ENCODE measurements at regions not wholly inside any gene's neighbourhood (a gene's known extent, or its start where the extent isn't known, plus 50 kb on each side); places are given as distances from the start of the nearest gene placed in this dataset.

GRCh38 chr6:43913375-43914271 lies 143.6 kb downstream of the VEGFA start:
- TF ChIP-seq TAF1 (IDR thresholded peaks at IDR 0.05; ENCODE audit: borderline replicate concordance, insufficient read depth, low read length) = no peak
- TF ChIP-seq REST (IDR thresholded peaks at IDR 0.05; ENCODE audit: insufficient read depth in 1 of 2, low read depth in 2 of 2, low read length in 2 of 2) = no peak
- no peak for TF ChIP-seq FOXP2 (optimal IDR thresholded peaks at IDR 0.05; ENCODE audit: borderline replicate concordance, extremely low read depth, extremely low read length, insufficient read depth)
- TF ChIP-seq SIN3A (IDR thresholded peaks at IDR 0.05; ENCODE audit: borderline replicate concordance, insufficient read depth, low read length) = no peak
- TF ChIP-seq POLR2AphosphoS5 (IDR thresholded peaks at IDR 0.05; ENCODE audit: low read depth, low read length) = no peak

GRCh38 chr6:43912598-43913371 lies 142.8 kb downstream of the VEGFA start:
- TF ChIP-seq POLR2AphosphoS5 (IDR thresholded peaks at IDR 0.05; ENCODE audit: low read depth, low read length) (no peak), REST (IDR thresholded peaks at IDR 0.05; ENCODE audit: insufficient read depth in 1 of 2, low read depth in 2 of 2, low read length in 2 of 2) (no peak), TAF1 (IDR thresholded peaks at IDR 0.05; ENCODE audit: borderline replicate concordance, insufficient read depth, low read length) (no peak), FOXP2 (optimal IDR thresholded peaks at IDR 0.05; ENCODE audit: borderline replicate concordance, extremely low read depth, extremely low read length, insufficient read depth) (no peak), SIN3A (IDR thresholded peaks at IDR 0.05; ENCODE audit: borderline replicate concordance, insufficient read depth, low read length) (no peak)

GRCh38 chr6:43912116-43912577 lies 142.1 kb downstream of the VEGFA start:
- TF ChIP-seq POLR2AphosphoS5 (IDR thresholded peaks at IDR 0.05; ENCODE audit: low read depth, low read length) (no peak), TAF1 (IDR thresholded peaks at IDR 0.05; ENCODE audit: borderline replicate concordance, insufficient read depth, low read length) (no peak), REST (IDR thresholded peaks at IDR 0.05; ENCODE audit: insufficient read depth in 1 of 2, low read depth in 2 of 2, low read length in 2 of 2) (no peak), SIN3A (IDR thresholded peaks at IDR 0.05; ENCODE audit: borderline replicate concordance, insufficient read depth, low read length) (no peak), FOXP2 (optimal IDR thresholded peaks at IDR 0.05; ENCODE audit: borderline replicate concordance, extremely low read depth, extremely low read length, insufficient read depth) (no peak)

- no peak for TF ChIP-seq TAF1 (IDR thresholded peaks at IDR 0.05; ENCODE audit: borderline replicate concordance, insufficient read depth, low read length)
- TF ChIP-seq FOXP2 (optimal IDR thresholded peaks at IDR 0.05; ENCODE audit: borderline replicate concordance, extremely low read depth, extremely low read length, insufficient read depth) = no peak
- no peak for TF ChIP-seq POLR2AphosphoS5 (IDR thresholded peaks at IDR 0.05; ENCODE audit: low read depth, low read length)
- no peak for TF ChIP-seq SIN3A (IDR thresholded peaks at IDR 0.05; ENCODE audit: borderline replicate concordance, insufficient read depth, low read length)
- TF ChIP-seq REST (IDR thresholded peaks at IDR 0.05; ENCODE audit: insufficient read depth in 1 of 2, low read depth in 2 of 2, low read length in 2 of 2) = no peak
These were observed 141.5 kb downstream of the VEGFA start for GRCh38 chr6:43911354-43912115.

Measured in PFSK-1 (cell line).